Panc1 (cell line): ENCODE measurements at regions not wholly inside any gene's neighbourhood (a gene's known extent, or its start where the extent isn't known, plus 50 kb on each side); places are given as distances from the start of the nearest gene placed in this dataset.

Source experiments
- ATAC-seq: fragments of 200-7000 bp; cut with Tn5 transposase; 2 replicates; pipeline ENCODE4 v1.9.1; 2020; ENCODE audit warnings: mild to moderate bottlenecking, moderate library complexity
- BruUV-seq: library from RNA; stranded (reverse); fragments of 400-500 nt; replicated peaks from 2 replicates; lab custom pipeline; 2021; lab: Mats Ljungman, UMichigan
- CTCF ChIA-PET: fragments of 300-600 bp; sonication (Branson Sonifier 250); formaldehyde crosslinking; loops from one replicate; lab custom pipeline; 2022; ENCODE audit warnings: antibody characterized with exemption; lab: Charles Lee
- POLR2A ChIA-PET: fragments of 300-600 bp; sonication (Branson Sonifier 250); formaldehyde crosslinking; loops from one replicate; lab custom pipeline; 2022; ENCODE audit warnings: antibody characterized with exemption; lab: Charles Lee
- DNase-seq: peaks from one replicate; pipeline ENCODE4 v3.0.0-alpha.2; 2010; ENCODE audit warnings: low read depth, low spot score
- H3K27ac ChIP-seq: 2 replicates; pipeline ENCODE4 v1.5.1; 2011; ENCODE audit warnings: mild to moderate bottlenecking, low read length, inconsistent platforms
- H3K27me3 ChIP-seq: fragments of 200-500 bp; sonication (Bioruptor generic); 2 replicates; pipeline ENCODE4 v1.6.0; 2014; ENCODE audit warnings: low read length, inconsistent platforms; ENCODE audit not compliant: control insufficient read depth, insufficient read depth
- H3K36me3 ChIP-seq: fragments of 200-500 bp; sonication (Bioruptor generic); 2 replicates; pipeline ENCODE4 v1.5.1; 2014; ENCODE audit warnings: inconsistent platforms, mild to moderate bottlenecking, low read length, moderate library complexity; ENCODE audit not compliant: control insufficient read depth, insufficient read depth
- H3K4me1 ChIP-seq: 2 replicates; pipeline ENCODE4 v1.5.1; 2011; ENCODE audit warnings: inconsistent platforms, mild to moderate bottlenecking, low read length, moderate library complexity; ENCODE audit not compliant: control insufficient read depth, insufficient read depth
- H3K4me3 ChIP-seq, 2 experiments: 2 replicates each; pipeline ENCODE4 v1.5.1; 2011 to 2012; ENCODE audit warnings: low read depth in 2 of 2, low read length in 2 of 2, mild to moderate bottlenecking in 2 of 2, inconsistent platforms in 1 of 2, moderate library complexity in 1 of 2
- H3K9me3 ChIP-seq: fragments of 200-500 bp; sonication (Bioruptor generic); 2 replicates; pipeline ENCODE4 v1.5.1; 2014; ENCODE audit warnings: low read depth, mild to moderate bottlenecking, inconsistent platforms, low read length, moderate library complexity; ENCODE audit not compliant: control insufficient read depth, insufficient read depth
- CTCF ChIP-seq: fragments of 450-650 bp; IDR thresholded peaks from 2 replicates; pipeline ENCODE4 v1.5.1; 2017; ENCODE audit warnings: mild to moderate bottlenecking
- POLR2AphosphoS5 ChIP-seq: IDR thresholded peaks from 2 replicates; pipeline ENCODE4 v1.6.1; 2012; ENCODE audit warnings: mild to moderate bottlenecking, low read depth, low read length, moderate library complexity
- REST ChIP-seq, 2 experiments: IDR thresholded peaks; 2 replicates each; pipeline ENCODE4 v1.6.1; 2011 to 2012; ENCODE audit warnings: low read depth in 2 of 2, control low read depth in 1 of 2, low read length in 1 of 2, mild to moderate bottlenecking in 1 of 2, moderate library complexity in 1 of 2; ENCODE audit not compliant: insufficient read depth in 1 of 2
- TCF7L2 ChIP-seq: IDR thresholded peaks from 2 replicates; pipeline ENCODE4 v1.6.1; 2011; ENCODE audit warnings: mild to moderate bottlenecking, low read depth, low read length, inconsistent platforms
- in situ Hi-C: cut with HindIII; loops from 2 replicates; pipeline ENCODE4 v1.10.0; 2016; ENCODE audit warnings: low sequenced_read_pairs, low pct_unique_long_range_greater_than_20kb
- intact Hi-C: fragments of 100-400 bp; cut with micrococcal nuclease; formaldehyde crosslinking; loops from one replicate; pipeline ENCODE4 v1.10.0; 2022; ENCODE audit not compliant: unreplicated experiment

DNA sequence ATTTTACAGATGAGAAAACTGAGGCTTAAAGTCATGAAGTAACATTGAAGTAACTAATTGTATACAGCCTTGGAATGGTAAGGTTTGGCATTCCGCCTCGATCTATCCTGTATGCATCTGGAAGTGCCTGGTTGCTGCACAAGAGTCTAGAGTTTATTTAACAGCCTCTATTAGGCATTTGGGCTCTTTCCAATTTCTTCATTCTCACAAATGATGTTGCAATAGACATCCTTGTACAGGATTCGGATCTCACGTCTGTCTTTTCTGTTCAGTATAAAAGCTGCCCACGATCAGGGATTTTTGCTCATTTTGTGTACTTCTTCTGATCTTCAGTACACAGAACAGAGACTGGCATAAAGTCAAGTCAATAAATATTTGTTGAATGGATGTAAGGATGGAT, 100.5 kb downstream of the AIPL1 start:
- H3K9me3 ChIP-seq: no peaks in the 10 kb centered on the region
- BruUV-seq: no TSS peak
- in situ Hi-C loops: no loop called here

GRCh38 chr17:6330936-6331335, 104.0 kb downstream of the AIPL1 start:
- no TSS peak for BruUV-seq
- CTCF ChIA-PET: no interaction called here
- no peak for TF ChIP-seq CTCF
- TF ChIP-seq TCF7L2: no peak
- TF ChIP-seq REST (IDR thresholded peaks at IDR 0.05; ENCODE audit: insufficient read depth in 1 of 2, low read depth in 2 of 2, low read length in 1 of 2): no peak
- TF ChIP-seq POLR2AphosphoS5: no peak

More for the DNA sequence above, 100.5 kb downstream of the AIPL1 start:
- Histone ChIP-seq H3K27ac (no peak overlapping the region), H3K36me3 (no peaks in the 10 kb centered on the region), H3K27me3 (peaks cover 7% of the 10 kb centered on the region), H3K4me1 (no peaks in the 10 kb centered on the region), H3K4me3 (no peak overlapping the region)
- ATAC-seq: no peak
- CTCF ChIA-PET: no interaction called here
- POLR2A ChIA-PET: no interaction called here
- intact Hi-C loops: no loop called here
- no peak for TF ChIP-seq REST (IDR thresholded peaks at IDR 0.05; ENCODE audit: insufficient read depth in 1 of 2, low read depth in 2 of 2, low read length in 1 of 2)
- DNase-seq: no peak

More at GRCh38 chr17:6330936-6331335, 104.0 kb downstream of the AIPL1 start:
- Histone ChIP-seq H3K4me1 (no peaks in the 10 kb centered on the region), H3K9me3 (no peaks in the 10 kb centered on the region), H3K4me3 (no peak overlapping the region), H3K27me3 (peaks cover 4% of the 10 kb centered on the region), H3K27ac (no peak overlapping the region), H3K36me3 (no peaks in the 10 kb centered on the region)
- DNase-seq: no peak
- ATAC-seq: no peak
- intact Hi-C loops (no loop called here), in situ Hi-C loops (no loop called here)
- POLR2A ChIA-PET: no interaction called here
